ENCODE measurements at regions not wholly inside any gene's neighbourhood (a gene's known extent, or its start where the extent isn't known, plus 50 kb on each side); places are given as distances from the start of the nearest gene placed in this dataset.

GRCh38 chr5:145227881-145228280 is 607.3 kb downstream of the PRELID2 start:
- no peak for ATAC-seq
- no peaks in the 10 kb centered on the region; the same call in 1 of the 2 replicates for H3K9me3 ChIP-seq (replicated peaks; ENCODE audit: control insufficient read depth, insufficient read depth, low read depth, low read length)
- H3K4me2 ChIP-seq (ENCODE audit: insufficient read depth, low read length), result no peak overlapping the region
- no peaks in the 10 kb centered on the region for H3K4me1 ChIP-seq (replicated peaks in 1 of 2; ENCODE audit: control insufficient read depth in 2 of 2, insufficient read depth in 2 of 2, low read length in 2 of 2)
- no TSS peak for BruUV-seq (replicated peaks)
- 0% methylated on average over 2 of the region's 2 CpGs for WGBS (ENCODE audit: insufficient coverage, low coverage, missing lambda C conversion rate)
- no peaks in the 10 kb centered on the region for H3K79me2 ChIP-seq (ENCODE audit: control insufficient read depth, insufficient read depth, low read length)
- in situ Hi-C loops (cut with MboI), result no loop called here
- H2AFZ ChIP-seq (ENCODE audit: low read depth, low read length), result no peak overlapping the region
- TF ChIP-seq ZKSCAN3 (CRISPR knock-in tag; IDR thresholded peaks at IDR 0.05), result no peak
- ChIA-PET POLR2A (no interaction called here), CTCF (ENCODE audit: low intra/inter-chr PET ratio) (no interaction called here)
- no peak for DNase-seq (ENCODE audit: extremely low read depth in 1 of 4, low spot score in 3 of 4)
- no peak overlapping the region for H3K9ac ChIP-seq (ENCODE audit: insufficient read depth in 1 of 2, low read depth in 2 of 2, low read length in 2 of 2)
- no peak for FAIRE-seq
- no peaks in the 10 kb centered on the region for H3K36me3 ChIP-seq (ENCODE audit: control insufficient read depth, insufficient read depth, low read length)
- H4K20me1 ChIP-seq (replicated peaks; ENCODE audit: control insufficient read depth, insufficient read depth, low read length), result no peaks in the 10 kb centered on the region
- H3K27me3 ChIP-seq (ENCODE audit: control insufficient read depth in 2 of 2, insufficient read depth in 2 of 2, low read length in 2 of 2), result no peaks in the 10 kb centered on the region
- no peak overlapping the region for H3K4me3 ChIP-seq
- H3K9me1 ChIP-seq (ENCODE audit: control insufficient read depth, insufficient read depth, low read length), result no peaks in the 10 kb centered on the region
- intact Hi-C loops (cut with micrococcal nuclease), result no loop called here
- no peak overlapping the region for H3K27ac ChIP-seq (ENCODE audit: extremely low read depth, low read depth, low read length)

GRCh38 chr5:145226726-145227125 is 608.4 kb downstream of the PRELID2 start:
- BruUV-seq (replicated peaks), result no TSS peak
- Histone ChIP-seq H3K9me3 (replicated peaks; ENCODE audit: control insufficient read depth, insufficient read depth, low read depth, low read length) (no peaks in the 10 kb centered on the region; the same call in 1 of the 2 replicates), H2AFZ (ENCODE audit: low read depth, low read length) (no peak overlapping the region), H3K4me2 (ENCODE audit: insufficient read depth, low read length) (no peak overlapping the region), H3K79me2 (ENCODE audit: control insufficient read depth, insufficient read depth, low read length) (no peaks in the 10 kb centered on the region), H3K4me1 (replicated peaks in 1 of 2; ENCODE audit: control insufficient read depth in 2 of 2, insufficient read depth in 2 of 2, low read length in 2 of 2) (no peaks in the 10 kb centered on the region), H3K27ac (ENCODE audit: extremely low read depth, low read depth, low read length) (no peak overlapping the region), H3K9ac (ENCODE audit: insufficient read depth in 1 of 2, low read depth in 2 of 2, low read length in 2 of 2) (no peak overlapping the region), H3K9me1 (ENCODE audit: control insufficient read depth, insufficient read depth, low read length) (no peaks in the 10 kb centered on the region), H3K4me3 (no peak overlapping the region), H4K20me1 (replicated peaks; ENCODE audit: control insufficient read depth, insufficient read depth, low read length) (no peaks in the 10 kb centered on the region), H3K27me3 (ENCODE audit: control insufficient read depth in 2 of 2, insufficient read depth in 2 of 2, low read length in 2 of 2) (no peaks in the 10 kb centered on the region), H3K36me3 (ENCODE audit: control insufficient read depth, insufficient read depth, low read length) (no peaks in the 10 kb centered on the region)
- TF ChIP-seq KAT7 (CRISPR knock-in tag; IDR thresholded peaks at IDR 0.05; ENCODE audit: borderline replicate concordance) (no peak), NCOA6 (IDR thresholded peaks at IDR 0.05) (no peak), ZSCAN29 (IDR thresholded peaks at IDR 0.05) (no peak), CBX8 (IDR thresholded peaks at IDR 0.05; ENCODE audit: borderline replicate concordance, extremely low read depth, low read depth, low read length, poor library complexity, severe bottlenecking) (no peak), JUND (IDR thresholded peaks at IDR 0.05; ENCODE audit: borderline replicate concordance, low read depth, low read length) (no peak), JUND (tag; IDR thresholded peaks at IDR 0.05; ENCODE audit: borderline replicate concordance, low read depth, low read length) (no peak), TOE1 (IDR thresholded peaks at IDR 0.05; ENCODE audit: borderline replicate concordance) (no peak), TOE1 (CRISPR knock-in tag; IDR thresholded peaks at IDR 0.05; ENCODE audit: borderline replicate concordance, low read depth) (no peak), MIER1 (IDR thresholded peaks at IDR 0.05; ENCODE audit: low read depth) (no peak), LCOR (CRISPR knock-in tag; IDR thresholded peaks at IDR 0.05) (no peak), ZSCAN32 (CRISPR knock-in tag; IDR thresholded peaks at IDR 0.05) (no peak), ATF4 (CRISPR knock-in tag; IDR thresholded peaks at IDR 0.05) (no peak), POLR2H (tag; IDR thresholded peaks at IDR 0.05; ENCODE audit: low read depth) (no peak), L3MBTL2 (IDR thresholded peaks at IDR 0.05) (no peak), CHD2 (IDR thresholded peaks at IDR 0.05; ENCODE audit: low read depth, low read length) (no peak), KDM5B (IDR thresholded peaks at IDR 0.05; ENCODE audit: insufficient replicate concordance, low read depth, low read length) (no peak), TGIF2 (CRISPR knock-in tag; IDR thresholded peaks at IDR 0.05) (no peak), ZNF282 (CRISPR knock-in tag; IDR thresholded peaks at IDR 0.05) (no peak), ZNF133 (CRISPR knock-in tag; IDR thresholded peaks at IDR 0.05) (no peak)
- intact Hi-C loops (cut with micrococcal nuclease) (no loop called here), in situ Hi-C loops (cut with MboI) (no loop called here)
- CTCF ChIA-PET (ENCODE audit: low intra/inter-chr PET ratio), result no interaction called here
- DNase-seq (ENCODE audit: extremely low read depth in 1 of 4, low spot score in 3 of 4) (no peak), ATAC-seq (no peak), FAIRE-seq (no peak)
- 0% methylated on average over 3 of the region's 3 CpGs for WGBS (ENCODE audit: insufficient coverage, low coverage, missing lambda C conversion rate)
- POLR2A ChIA-PET, result no interaction called here

Data from K562 (cell line).